CD4-positive, alpha-beta T cell treated with Interleukin-4 for 1 hour (primary cell): ENCODE measurements at regions not wholly inside any gene's neighbourhood (a gene's known extent, or its start where the extent isn't known, plus 50 kb on each side); places are given as distances from the start of the nearest gene placed in this dataset.
A peak's percentile ranks its signal among the peaks of the same experiment; 100 is the strongest.
"Not testable (repeated sequence)": the region's sequence is repeated elsewhere in the genome, so short reads cannot be mapped to it uniquely, and the experiment has no call there.

ENCODE experiments used
- DNase-seq, 2 donors: peaks; one replicate each; pipeline ENCODE4 v3.0.0-alpha.2; 2020 to 2022

DNA sequence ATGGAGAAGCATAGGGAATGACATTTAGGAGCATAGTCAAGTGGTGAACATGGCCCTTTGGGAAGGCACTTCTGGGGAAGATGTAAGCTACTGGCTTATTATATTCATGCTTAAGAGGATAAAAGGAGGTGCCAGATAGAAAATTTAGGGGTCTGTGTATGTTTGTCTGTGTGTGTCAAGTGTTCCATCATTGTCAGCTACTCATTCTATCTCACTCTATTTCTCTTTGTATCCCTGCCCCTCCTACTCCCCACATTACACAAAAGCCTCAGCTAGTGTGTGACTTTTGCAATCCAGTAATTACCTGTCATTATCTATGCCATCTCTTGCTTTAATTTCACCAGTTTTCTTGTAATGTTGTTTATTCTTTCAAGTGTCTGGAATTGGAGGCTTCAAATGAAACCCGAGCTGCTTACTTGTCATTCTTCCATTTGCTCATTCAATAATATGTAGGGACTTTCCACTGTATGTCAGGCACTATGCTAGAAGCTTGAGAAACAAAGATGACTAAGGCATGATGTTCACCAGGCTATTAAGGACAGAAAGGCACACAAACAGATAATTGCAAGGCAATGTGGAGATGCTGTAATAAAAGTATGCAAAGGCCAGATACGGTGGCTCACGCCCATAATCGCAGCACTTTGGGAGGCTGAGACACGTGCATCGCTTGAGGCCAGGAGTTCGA lies 229.8 kb upstream of the TEX13C start:
- DNase-seq: no peak

DNA sequence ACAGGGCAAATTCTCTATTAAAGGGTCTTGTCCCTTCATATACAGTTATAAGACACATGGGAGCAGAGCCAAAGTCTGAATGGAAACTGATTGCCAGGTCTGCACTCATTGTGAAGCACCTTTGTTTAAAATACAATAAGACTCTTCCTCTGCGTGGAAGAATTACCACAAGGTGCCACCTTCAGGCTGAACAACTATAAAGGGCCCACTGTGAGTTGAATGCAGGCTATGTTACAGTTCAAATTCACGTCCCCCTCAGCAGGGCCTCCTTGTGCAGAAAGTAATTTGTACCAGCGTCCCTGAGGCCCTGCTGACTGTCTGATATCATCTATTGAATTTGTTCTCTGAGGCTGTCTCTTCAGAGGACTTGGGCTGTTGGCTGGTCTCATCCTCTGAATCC lies 225.8 kb upstream of the TEX13C start:
- no peak for DNase-seq

DNA sequence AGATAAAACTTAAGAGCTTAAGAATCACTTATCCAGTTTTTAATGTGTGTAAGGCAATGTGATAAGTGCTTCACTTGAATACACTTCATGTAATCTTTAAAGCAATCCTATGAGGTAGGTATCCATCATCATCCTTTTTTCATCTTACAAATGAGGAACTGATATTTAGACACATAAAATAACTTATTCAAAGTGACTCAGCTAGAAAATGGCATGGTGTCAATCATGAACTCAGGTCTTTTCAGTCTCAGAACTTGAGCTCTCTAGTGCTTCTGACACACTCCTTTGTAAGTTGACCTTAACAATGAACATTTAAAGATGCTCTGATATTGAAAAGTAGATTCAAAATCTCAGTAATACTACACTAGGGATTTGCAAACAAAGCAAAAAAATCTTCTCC lies 224.8 kb upstream of the TEX13C start:
- no peak for DNase-seq

DNA sequence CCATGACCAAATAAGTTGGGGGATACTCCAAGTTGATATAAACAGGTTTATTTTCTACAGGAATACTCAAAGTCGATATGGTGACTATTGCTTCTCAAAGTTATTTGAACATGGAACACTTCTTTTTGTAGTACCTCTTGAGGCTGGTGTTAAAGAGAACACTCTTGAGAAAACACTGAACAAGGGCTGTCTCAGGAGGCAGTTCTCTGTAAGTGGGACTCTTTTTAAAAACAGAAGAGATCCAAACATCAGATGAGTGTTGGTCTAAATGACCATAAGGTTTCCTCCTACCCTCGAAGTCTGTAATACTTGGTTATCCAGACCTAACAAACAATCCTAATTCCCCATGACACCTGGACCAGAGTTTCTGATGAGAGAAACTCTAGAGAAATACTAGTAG lies 223.2 kb upstream of the TEX13C start:
- no peak for DNase-seq

DNA sequence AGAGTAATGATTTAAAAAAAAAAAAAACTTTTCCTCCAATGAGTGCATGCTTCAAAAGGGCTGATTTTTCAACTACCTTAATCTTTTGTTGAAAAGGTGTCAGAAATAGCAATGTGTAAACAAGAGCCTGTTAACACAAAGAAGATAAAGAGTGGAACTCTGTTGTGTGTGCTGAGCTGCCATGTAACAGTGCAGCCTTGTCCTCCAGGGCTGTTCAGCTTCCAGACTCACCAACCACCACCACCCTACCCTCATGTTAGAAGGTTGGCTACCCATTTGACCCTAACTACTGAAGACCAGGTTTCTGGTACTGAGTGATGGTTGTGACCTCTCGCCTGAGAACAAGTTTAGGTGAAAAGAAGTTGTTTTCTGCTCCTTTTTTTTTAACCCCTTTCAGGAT lies 222.8 kb upstream of the TEX13C start:
- no peak for DNase-seq

DNA sequence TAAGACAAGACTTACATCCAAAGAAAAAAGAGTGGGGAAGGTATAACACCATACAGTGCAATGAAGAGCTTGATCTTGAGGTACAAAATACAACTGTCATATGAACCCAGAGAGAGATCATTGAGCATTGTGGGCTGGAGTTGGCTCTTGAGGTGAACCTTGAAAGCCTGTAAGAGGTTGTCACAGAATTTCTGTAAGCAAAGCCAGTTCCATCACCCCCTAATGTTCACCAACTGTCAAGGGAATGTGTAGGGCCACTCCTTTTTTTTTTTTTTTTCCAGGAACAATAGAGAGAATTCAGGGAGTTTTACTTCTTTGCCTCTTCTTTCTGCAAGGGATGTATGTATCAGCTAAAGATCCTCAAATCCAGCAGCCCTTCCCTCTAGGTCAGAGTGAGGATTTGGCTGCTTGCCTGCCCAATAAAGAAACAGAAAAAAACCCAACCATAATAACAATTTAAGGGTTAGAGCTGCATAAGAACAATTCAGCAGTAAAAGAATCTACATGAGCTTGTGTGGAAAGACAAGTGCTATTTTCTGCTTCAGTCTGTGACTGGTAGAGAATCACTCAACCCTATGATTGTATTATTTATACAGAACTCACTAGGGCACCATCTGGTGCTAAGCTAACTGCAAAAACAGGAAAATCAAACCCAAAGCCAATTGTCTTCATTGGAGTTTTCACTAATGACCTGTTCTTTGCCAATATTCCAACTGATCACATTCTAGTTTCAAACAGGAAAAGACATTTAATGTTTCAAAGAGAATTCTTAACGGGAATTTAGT lies 217.5 kb upstream of the TEX13C start:
- no peak for DNase-seq

DNA sequence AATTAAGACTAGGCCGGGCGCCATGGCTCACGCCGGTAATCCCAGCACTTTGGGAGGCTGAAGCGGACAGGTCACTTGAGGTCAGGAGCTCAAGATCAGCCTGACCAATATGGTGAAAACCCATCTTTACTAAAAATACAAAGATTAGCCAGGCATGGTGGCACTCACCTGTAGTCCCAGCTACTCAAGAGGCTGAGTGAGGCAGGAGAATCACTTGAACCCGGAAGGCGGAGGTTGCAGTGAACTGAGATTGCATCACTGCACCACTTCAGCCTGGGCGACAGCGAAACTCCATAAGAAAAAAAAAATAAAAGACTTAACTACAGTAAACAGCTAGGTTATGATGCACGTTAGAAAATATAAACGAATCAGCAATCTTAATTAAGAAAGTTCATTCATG lies 216.0 kb upstream of the TEX13C start:
- DNase-seq: no peak

DNA sequence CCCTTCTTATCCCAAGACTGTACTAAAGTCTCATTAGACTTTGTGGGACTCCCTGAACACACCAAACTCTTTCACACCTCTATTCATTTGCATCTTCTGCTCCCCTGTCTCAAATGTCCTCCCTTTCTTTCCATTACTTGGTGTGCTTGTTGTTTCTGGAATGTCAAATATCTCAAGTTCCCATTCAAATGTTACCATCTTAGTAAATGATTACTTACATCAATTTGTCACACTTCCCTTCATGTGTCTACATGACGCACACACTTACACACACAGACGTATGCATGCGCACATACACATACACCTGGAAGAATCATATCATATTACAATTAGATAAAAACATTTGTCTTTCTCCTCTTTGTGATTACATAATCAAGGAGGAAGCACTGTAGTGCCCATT lies 210.8 kb upstream of the TEX13C start:
- DNase-seq: no peak

DNA sequence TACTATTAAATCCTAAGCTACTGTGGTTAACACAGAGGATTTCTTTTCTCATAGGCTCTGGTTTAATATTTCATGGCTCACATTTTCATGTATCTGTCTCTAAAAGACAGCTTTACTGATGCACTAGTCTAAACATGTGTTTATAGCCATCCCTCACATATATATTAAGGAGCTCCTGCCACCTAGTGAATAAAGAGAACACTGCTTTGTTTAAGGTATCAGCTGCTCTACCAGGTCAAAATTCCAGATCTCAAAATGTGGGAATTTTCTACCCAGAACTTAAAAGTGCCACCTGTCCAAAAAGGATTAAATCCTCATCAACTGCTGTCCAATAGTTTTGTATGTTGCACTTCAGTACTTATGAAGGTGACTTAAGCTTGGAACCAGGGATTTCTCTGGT lies 188.5 kb upstream of the TEX13C start:
- DNase-seq: peak in 1 of 2 donors; percentile 8

DNA sequence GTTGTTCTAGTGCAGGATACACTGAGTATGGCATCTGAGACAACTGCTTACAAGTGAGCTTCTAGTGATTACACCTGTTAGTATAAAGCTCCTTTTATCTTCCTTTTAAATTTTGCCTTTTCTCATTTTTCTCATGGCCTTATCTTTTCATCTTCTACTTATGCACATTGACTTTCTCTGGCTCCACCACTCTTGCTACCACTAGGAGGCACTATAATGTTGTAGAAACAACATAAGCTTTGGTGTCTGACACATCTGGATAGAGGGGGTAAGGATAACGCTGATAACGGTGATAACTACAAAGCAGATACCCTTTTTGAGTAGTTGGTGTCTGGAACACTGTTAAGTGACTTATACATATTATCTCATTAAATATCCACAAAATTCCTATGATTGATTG lies 187.4 kb upstream of the TEX13C start:
- DNase-seq: peak in 1 of 2 donors; percentile 6

DNA sequence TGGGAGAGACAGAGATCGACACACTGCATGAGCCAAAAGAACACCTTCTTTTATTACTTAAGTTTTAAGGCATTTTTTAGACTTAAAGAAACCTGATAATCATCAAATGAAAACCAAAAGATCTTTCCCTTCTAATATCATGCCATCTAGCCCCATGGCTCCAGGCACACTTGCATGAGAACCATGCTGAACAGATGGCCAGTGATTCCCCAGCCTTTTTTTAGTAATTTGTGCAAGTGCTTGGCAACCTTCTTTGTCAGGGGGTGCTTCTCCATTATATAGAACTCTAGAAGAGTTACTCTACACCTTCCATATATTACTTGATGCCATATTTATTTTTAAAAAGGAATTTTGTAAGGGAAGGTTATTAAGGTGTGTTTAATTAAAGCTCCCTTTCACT lies 182.2 kb upstream of the TEX13C start:
- DNase-seq: no peak

DNA sequence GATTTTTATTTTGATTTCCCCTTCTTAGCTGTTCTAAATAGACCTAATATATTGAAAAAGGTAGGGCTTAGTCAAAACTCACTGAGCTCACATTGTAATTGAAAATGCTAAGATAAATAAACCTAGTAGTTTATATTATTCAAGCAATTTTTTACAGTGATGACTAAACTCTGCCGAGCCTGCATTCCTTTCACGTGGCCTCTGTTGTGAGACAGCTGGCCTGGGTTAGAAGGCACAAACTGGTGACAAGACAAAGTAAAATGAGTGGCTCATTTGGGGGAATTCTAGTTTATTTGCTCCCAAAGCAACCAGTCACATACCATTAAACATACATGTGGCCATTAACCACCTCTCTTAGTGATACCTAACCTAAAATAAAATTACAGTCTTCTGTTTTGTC lies 169.4 kb upstream of the TEX13C start:
- DNase-seq: no peak

DNA sequence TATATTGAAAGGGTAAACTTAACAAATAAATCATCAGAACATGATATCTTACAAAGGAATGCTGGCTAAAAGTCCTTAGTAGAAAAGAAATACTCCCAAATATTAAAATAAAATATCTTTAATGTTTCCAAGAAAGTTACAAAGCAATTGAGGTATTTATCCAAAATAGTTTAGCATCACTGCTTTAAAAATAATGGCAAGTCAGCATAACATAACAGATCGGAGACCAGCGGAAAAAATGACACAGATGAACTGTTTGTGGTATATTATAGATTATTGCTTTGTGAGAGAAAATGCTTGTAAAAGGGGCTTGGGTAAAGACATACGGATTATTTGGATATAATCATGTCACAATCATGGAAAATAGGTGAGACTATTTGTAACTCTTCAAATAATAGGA lies 168.5 kb upstream of the TEX13C start:
- DNase-seq: no peak

DNA sequence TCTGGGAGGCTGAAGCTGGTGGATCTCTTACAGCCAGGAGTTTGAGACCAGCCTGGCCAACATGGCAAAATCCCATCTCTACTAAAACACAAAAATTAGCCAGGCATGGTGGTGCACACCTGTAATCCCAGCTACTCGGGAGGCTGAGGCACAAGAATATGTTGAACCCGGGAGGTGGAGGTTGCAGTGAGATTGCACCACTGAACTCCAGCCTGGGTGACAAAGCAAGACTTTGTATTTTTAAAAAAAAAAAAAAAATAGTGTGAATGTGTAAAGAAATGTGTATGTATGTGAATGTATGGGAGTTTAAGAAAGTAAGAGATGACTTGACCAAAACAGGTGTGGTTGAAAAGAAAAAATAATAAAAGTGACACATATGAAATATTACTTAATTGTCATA lies 167.7 kb upstream of the TEX13C start:
- DNase-seq: no peak

DNA sequence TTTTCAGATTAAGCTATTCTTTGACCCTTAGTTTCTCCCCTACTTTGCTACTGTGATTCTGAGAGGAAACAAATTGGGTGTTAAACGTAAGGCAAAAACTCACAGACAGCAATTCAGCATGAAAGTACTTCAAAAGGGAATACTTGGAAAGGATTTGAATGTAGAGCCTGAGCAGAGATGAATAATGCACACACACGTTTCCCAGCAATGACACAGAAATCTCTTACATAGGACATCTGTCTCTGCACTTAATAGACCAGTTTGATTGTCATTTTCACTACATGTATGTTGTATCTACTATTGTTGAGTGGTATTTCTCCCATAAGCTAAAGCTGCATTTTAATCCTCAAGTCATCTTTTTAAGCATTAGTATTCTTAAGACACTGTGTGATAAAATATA lies 166.1 kb upstream of the TEX13C start:
- no peak for DNase-seq

DNA sequence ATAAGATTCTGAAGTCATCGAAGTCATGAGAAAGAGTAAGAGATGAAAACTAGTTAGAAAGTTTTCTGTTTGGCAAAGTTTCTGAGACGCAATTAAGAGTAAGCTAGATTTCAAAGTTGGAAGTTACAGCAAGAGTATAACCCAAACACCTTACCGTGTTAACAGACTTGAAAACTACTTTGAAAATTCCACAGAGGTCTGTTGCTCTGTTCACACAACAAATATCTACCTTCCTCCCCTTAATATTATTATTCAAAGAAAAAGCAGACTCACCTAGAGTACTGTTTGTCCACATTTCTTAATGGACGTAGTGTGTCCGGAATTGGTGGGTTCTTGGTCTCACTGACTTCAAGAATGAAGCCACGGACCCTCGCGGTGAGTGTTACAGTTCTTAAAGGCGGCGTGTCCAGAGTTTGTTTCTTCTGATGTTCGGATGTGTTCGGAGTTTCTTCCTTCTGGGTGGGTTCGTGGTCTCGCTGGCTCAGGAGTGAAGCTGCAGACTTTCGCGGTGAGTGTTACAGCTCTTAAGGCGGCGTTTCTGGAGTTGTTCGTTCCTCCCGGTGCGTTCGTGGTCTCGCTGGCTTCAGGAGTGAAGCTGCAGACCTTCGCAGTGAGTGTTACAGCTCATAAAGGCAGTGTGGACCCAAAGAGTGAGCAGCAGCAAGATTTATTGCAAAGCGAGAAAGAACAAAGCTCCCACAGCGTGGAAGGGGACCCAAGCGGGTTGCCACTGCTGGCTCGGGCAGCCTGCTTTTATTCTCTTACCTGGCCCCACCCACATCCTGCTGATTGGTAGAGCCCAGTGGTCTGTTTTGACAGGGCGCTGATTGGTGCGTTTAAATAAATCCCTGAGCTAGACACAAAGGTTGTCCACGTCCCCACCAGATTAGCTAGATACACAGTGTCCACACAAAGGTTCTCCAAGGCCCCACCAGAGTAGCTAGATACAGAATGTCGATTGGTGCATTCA lies 165.1 kb upstream of the TEX13C start:
- DNase-seq: not testable (repeated sequence)

DNA sequence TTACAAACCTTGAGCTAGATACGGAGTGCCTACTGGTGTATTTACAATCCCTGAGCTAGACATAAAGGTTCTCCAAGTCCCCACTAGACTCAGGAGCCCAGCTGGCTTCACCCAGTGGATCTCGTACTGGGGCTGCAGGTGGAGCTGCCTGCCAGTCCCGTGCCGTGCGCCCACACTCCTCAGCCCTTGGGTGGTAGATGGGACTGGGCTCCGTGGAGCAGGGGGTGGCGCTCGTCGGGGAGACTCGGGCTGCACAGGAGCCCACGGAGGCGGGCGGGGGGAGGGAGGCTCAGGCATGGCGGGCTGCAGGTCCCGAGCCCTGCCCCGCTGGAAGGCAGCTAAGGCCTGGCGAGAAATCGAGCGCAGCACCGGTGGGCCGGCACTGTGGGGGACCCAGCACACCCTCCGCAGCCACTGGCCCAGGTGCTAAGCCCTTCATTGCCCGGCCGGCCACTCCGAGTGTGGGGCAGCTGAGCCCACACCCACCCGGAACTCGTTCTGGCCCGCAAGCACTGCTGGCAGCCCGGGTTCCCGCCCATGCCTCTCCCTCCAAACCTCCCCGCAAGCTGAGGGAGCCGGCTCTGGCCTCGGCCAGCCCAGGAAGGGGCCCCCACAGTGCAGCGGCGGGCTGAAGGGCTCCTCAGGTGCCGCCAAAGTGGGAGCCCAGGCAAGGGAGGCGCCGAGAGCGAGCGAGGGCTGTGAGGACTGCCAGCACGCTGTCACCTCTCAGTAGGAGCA lies 164.2 kb upstream of the TEX13C start:
- DNase-seq: not testable (repeated sequence)

DNA sequence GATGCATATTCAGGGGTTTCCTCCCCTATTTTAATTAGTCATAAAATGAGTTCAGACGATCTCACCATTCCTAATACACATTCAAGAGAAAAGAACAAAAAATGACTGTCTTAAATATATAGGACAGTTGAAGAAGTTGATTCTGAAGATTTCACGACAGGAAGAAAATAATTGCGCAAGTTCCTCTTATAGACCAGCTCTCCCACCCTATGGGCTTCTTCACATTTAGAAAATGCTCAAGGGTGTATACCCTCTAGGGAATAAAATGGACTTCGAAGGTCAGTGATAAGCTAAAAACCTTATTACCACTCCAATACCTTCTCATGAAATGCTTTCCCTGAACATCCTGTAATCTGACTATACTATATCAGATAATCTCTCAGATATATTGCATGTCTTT lies 149.2 kb upstream of the TEX13C start:
- no peak for DNase-seq

DNA sequence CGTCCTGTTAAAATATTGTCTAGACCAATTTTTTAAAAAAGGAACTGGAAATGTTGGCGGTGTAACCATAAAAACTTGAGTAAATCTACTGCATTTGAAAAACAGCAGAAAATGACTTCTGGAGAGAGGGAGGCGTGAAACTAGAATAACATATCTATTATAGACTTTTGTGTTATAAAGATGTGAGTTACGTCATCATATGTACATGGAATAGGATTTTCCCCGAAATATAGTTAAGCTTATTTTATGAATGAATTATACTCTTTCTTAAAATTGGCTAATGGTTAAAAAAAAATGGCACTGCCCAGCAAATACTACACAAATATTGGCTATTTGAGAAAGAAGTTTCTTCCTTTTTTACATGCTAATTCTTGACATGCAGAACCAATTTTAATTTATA lies 147.1 kb upstream of the TEX13C start:
- no peak for DNase-seq

DNA sequence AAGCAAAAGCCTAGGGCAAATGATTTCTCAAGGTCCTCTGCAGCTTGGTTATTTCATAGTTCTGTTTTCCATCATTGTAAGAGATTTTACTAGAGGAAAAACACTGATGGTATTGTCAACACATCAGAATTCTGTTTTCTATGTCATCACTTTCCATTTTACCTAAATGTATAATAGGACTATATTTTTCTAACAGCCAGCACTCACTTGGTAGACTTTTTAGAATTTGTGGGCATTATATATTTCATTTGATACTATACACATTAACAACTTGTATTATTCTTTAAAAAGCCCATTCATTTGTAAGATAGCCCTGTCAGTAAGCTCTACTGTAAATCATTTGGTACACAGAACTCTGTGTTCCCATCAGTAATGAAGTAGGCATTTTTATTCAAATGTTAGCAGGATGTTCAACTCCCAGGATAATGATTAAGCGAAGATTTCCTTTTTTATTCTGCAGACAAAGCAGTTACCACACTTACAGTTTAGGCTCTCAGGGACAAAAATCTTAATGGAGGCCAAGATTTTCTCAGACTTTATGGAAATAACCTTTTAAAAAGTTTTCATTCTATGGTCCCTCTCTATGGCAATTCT lies 143.6 kb upstream of the TEX13C start:
- DNase-seq: no peak

DNA sequence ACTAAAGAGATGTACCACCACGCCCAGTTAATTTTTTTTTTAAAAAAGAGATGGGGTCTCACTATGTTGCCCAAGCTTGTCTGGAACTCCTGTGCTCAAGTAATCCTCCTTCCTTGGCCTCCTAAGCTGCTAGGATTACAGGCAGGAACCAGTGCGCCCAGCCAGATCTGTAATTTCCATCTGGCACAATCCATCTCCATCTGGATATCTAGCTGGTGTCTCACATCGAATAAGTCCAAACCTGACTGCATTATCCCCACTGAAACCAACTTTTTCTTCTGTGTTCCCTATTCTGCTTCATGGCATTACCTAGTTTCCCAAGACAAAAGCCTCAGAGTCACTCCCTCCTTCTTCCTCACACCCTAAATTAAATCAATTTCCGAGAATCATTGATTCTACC lies 125.8 kb upstream of the TEX13C start:
- DNase-seq: no peak

DNA sequence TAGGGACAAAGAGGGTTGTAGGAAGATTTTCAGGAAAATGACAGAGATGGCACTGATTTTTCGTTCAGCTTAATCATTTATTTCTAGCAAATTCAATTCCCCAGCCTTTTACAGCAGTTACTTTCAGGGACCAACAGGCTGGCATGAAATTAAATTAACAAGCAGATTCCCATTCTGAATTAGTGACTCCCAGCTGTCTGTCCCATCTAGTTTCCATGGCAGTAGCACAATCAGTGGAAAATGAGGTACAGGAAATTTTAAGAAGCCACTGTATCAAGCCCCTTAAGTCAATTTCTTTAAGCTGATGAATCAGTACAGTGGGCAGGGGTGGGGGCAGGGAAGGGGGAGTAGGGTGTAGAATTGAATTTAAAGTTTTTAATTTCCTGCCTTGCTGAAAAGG lies 121.1 kb upstream of the TEX13C start:
- no peak for DNase-seq
